Vagina (tissue), 2 donors: ENCODE measurements at regions not wholly inside any gene's neighbourhood (a gene's known extent, or its start where the extent isn't known, plus 50 kb on each side); places are given as distances from the start of the nearest gene placed in this dataset.

ENCODE experiments used
- DNase-seq, 2 donors: peaks; one replicate each; pipeline ENCODE4 v3.0.0-alpha.2; 2017; ENCODE audit errors: extremely low spot score in 2 of 2
- H3K27ac ChIP-seq: fragments of 200-600 bp; sonication (generic); one replicate; pipeline ENCODE4 v1.5.1; 2019
- H3K27me3 ChIP-seq: fragments of 200-600 bp; sonication (generic); one replicate; pipeline ENCODE4 v1.5.1; 2019
- H3K36me3 ChIP-seq, 2 donors: fragments of 200-600 bp; sonication (generic); one replicate each; pipeline ENCODE4 v1.5.1; 2017 to 2019
- H3K4me1 ChIP-seq: fragments of 200-600 bp; sonication (generic); one replicate; pipeline ENCODE4 v1.5.1; 2019
- H3K4me3 ChIP-seq, 2 donors: fragments of 200-600 bp; sonication (generic); 1 replicate in 1 of 2; 2 replicates in 1 of 2; pipeline ENCODE4 v1.5.1; 2016 to 2019
- H3K9me3 ChIP-seq: fragments of 200-600 bp; sonication (generic); one replicate; pipeline ENCODE4 v1.5.1; 2019
- POLR2A ChIP-seq, 2 donors: fragments of 450-650 bp; IDR thresholded peaks; one replicate each; pipeline ENCODE4 v1.6.1; 2017; ENCODE audit warnings: antibody characterized with exemption in 2 of 2, mild to moderate bottlenecking in 2 of 2, moderate library complexity in 2 of 2
- POLR2AphosphoS5 ChIP-seq, 2 donors: sonication (generic); formaldehyde crosslinking; IDR thresholded peaks; one replicate each; pipeline ENCODE4 v1.9.0; 2017; ENCODE audit warnings: antibody characterized with exemption in 2 of 2, mild to moderate bottlenecking in 2 of 2, low read depth in 1 of 2; ENCODE audit not compliant: insufficient read depth in 1 of 2
- intact Hi-C: fragments of 100-400 bp; cut with DNase I; formaldehyde crosslinking; loops from one replicate; pipeline ENCODE4 v1.15.1; 2023
- TF ChIP-seq, protein P1 (sequence below), 3 experiments: fragments of 450-650 bp in 2 of 3; fragments of 200-600 bp in 1 of 3; sonication (generic) in 1 of 3; IDR thresholded peaks; one replicate each; pipeline ENCODE4 v1.5.1; 2017 to 2019; ENCODE audit warnings: antibody characterized with exemption in 3 of 3, mild to moderate bottlenecking in 2 of 3, moderate library complexity in 2 of 3

DNA sequence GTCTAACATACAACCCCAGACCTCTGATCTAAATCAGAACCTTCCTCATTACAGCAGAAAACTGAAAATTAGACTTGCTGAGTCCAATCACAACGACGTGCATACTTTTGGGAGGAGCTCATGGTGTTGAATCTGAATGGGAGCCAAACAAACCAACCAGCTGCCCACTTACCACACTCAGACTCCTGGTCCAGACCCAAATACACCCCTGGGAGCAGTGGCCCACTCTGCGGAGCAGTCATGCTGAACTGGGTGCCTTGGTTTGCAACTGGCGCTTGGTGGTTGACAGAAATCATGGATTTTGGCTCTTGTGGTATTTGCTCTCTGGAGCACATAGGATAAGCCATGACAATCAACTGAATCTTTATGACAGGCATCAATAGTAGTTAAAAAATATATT is 253.6 kb upstream of the TNP1 start:
- no peak for DNase-seq
- intact Hi-C loops, result no loop called here
- H3K27ac ChIP-seq, result no peak overlapping the region
- H3K36me3 ChIP-seq, result no peaks in the 10 kb centered on the region
- H3K9me3 ChIP-seq, result no peaks in the 10 kb centered on the region
- H3K4me1 ChIP-seq, result no peaks in the 10 kb centered on the region
- TF ChIP-seq POLR2AphosphoS5 (IDR thresholded peaks at IDR 0.05; ENCODE audit: insufficient read depth in 1 of 2, low read depth in 1 of 2), result no peak
- TF ChIP-seq, protein P1, sequence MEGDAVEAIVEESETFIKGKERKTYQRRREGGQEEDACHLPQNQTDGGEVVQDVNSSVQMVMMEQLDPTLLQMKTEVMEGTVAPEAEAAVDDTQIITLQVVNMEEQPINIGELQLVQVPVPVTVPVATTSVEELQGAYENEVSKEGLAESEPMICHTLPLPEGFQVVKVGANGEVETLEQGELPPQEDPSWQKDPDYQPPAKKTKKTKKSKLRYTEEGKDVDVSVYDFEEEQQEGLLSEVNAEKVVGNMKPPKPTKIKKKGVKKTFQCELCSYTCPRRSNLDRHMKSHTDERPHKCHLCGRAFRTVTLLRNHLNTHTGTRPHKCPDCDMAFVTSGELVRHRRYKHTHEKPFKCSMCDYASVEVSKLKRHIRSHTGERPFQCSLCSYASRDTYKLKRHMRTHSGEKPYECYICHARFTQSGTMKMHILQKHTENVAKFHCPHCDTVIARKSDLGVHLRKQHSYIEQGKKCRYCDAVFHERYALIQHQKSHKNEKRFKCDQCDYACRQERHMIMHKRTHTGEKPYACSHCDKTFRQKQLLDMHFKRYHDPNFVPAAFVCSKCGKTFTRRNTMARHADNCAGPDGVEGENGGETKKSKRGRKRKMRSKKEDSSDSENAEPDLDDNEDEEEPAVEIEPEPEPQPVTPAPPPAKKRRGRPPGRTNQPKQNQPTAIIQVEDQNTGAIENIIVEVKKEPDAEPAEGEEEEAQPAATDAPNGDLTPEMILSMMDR (IDR thresholded peaks at IDR 0.05), result no peak
- no peak for TF ChIP-seq POLR2A (IDR thresholded peaks at IDR 0.05)
- no peak overlapping the region for H3K4me3 ChIP-seq
- H3K27me3 ChIP-seq, result no peaks in the 10 kb centered on the region

DNA sequence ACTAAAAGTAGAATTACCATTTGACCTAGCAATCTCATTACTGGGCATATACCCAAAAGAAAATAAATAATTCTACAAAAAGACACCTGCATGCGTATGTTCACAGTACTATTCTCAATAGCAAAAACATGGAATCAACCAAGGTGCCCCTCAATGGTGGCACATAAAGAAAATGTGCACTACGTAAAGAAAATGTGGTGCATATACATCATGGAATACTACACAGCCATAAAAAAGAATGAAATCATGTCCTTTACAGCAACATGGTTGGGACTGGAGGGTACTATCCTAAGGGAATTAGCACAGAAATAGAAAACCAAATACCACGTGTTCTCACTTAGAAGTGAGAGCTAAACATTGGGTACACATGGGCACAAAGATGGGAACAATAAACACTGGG is 250.7 kb upstream of the TNP1 start:
- no peak for DNase-seq
- Histone ChIP-seq H3K9me3 (no peaks in the 10 kb centered on the region), H3K4me3 (no peak overlapping the region), H3K27me3 (no peaks in the 10 kb centered on the region), H3K36me3 (no peaks in the 10 kb centered on the region), H3K4me1 (no peaks in the 10 kb centered on the region), H3K27ac (no peak overlapping the region)
- TF ChIP-seq, protein P1 (IDR thresholded peaks at IDR 0.05), result no peak
- no peak for TF ChIP-seq POLR2A (IDR thresholded peaks at IDR 0.05)
- no peak for TF ChIP-seq POLR2AphosphoS5 (IDR thresholded peaks at IDR 0.05; ENCODE audit: insufficient read depth in 1 of 2, low read depth in 1 of 2)
- intact Hi-C loops, result no loop called here

DNA sequence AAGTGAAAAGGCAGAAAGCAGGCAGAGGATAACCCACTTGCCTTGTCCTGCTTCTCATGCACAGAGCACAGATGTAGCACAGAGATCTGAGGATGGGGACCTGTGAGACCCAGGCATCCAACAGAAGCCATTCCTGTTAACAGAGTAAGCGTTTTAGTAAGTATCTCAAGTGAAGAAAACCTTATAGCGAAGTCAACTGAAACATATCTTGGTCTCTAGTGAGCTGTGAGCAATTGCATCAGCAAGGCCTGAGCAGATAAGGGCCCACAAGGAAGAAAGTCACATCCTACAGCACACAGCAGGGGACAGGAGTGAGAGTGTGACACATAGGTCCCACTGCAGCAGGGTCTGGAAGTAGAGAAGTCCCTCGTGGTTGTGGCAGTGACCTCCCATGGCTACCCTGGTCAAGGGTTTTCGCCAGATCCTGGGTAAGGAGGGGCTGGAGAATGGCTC is 248.7 kb upstream of the TNP1 start:
- intact Hi-C loops, result no loop called here
- Histone ChIP-seq H3K27me3 (no peaks in the 10 kb centered on the region), H3K27ac (no peak overlapping the region), H3K9me3 (no peaks in the 10 kb centered on the region), H3K36me3 (no peaks in the 10 kb centered on the region), H3K4me3 (no peak overlapping the region), H3K4me1 (no peaks in the 10 kb centered on the region)
- TF ChIP-seq, protein P1 (IDR thresholded peaks at IDR 0.05), result no peak
- TF ChIP-seq POLR2AphosphoS5 (IDR thresholded peaks at IDR 0.05; ENCODE audit: insufficient read depth in 1 of 2, low read depth in 1 of 2), result no peak
- no peak for TF ChIP-seq POLR2A (IDR thresholded peaks at IDR 0.05)
- no peak for DNase-seq

DNA sequence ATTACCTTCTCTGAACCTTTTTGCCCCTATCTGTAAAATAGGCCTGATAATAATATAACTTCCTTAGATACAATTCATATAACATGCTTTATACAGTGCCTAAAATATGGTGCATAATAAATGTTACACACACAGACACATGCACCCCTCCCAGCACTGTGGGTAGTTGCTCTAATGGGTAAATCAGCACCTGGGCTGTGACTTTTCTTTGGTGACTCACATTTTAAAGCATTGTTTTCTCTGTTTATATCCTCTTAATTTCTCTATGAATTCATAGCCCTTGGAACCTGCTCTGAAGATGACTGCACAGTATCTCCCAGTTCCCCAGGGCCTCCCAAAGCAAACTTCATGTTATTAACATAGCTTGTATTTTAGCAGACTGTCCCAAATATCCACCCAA is 248.2 kb upstream of the TNP1 start:
- intact Hi-C loops, result no loop called here
- H3K27ac ChIP-seq, result no peak overlapping the region
- no peaks in the 10 kb centered on the region for H3K4me1 ChIP-seq
- no peaks in the 10 kb centered on the region for H3K36me3 ChIP-seq
- no peak for TF ChIP-seq POLR2AphosphoS5 (IDR thresholded peaks at IDR 0.05; ENCODE audit: insufficient read depth in 1 of 2, low read depth in 1 of 2)
- TF ChIP-seq POLR2A (IDR thresholded peaks at IDR 0.05), result no peak
- TF ChIP-seq, protein P1 (IDR thresholded peaks at IDR 0.05), result no peak
- DNase-seq, result no peak
- no peak overlapping the region for H3K4me3 ChIP-seq
- H3K27me3 ChIP-seq, result no peaks in the 10 kb centered on the region
- no peaks in the 10 kb centered on the region for H3K9me3 ChIP-seq

DNA sequence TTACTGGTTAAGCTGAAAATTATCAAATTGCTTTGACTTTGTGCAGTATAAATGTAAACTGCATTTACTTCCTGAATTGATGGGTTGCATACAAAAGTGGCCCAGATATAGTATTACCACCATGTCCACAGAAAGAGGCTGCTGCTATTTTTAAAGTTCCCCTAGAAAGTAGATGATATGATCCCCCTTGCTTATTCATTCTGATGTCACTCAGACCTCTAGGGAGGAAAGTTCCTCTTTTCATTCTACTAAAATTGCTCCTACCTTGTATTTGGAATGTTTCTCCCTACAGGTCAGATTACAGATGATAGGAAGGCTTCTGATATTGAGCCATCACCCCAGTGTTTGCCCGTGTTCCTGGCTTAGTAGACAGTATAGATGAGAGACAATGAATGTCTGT is 247.6 kb upstream of the TNP1 start:
- H3K27me3 ChIP-seq, result no peaks in the 10 kb centered on the region
- no peaks in the 10 kb centered on the region for H3K9me3 ChIP-seq
- intact Hi-C loops, result no loop called here
- no peak overlapping the region for H3K4me3 ChIP-seq
- no peaks in the 10 kb centered on the region for H3K36me3 ChIP-seq
- H3K4me1 ChIP-seq, result no peaks in the 10 kb centered on the region
- no peak for DNase-seq
- no peak overlapping the region for H3K27ac ChIP-seq
- TF ChIP-seq, protein P1 (IDR thresholded peaks at IDR 0.05), result no peak
- TF ChIP-seq POLR2A (IDR thresholded peaks at IDR 0.05) (no peak), POLR2AphosphoS5 (IDR thresholded peaks at IDR 0.05; ENCODE audit: insufficient read depth in 1 of 2, low read depth in 1 of 2) (no peak)
